A673 (cell line): ENCODE measurements at regions not wholly inside any gene's neighbourhood (a gene's known extent, or its start where the extent isn't known, plus 50 kb on each side); places are given as distances from the start of the nearest gene placed in this dataset.

ENCODE experiments used
- EZH2 ChIP-seq: fragments of 200-600 bp; sonication (generic); IDR thresholded peaks from 2 replicates; pipeline ENCODE4 v1.6.1; 2017; ENCODE audit warnings: borderline replicate concordance, low read depth, mild to moderate bottlenecking, mixed read lengths, antibody characterized with exemption, low read length; ENCODE audit not compliant: poor library complexity, severe bottlenecking
- TF ChIP-seq, protein P1 (sequence below): fragments of 300-800, 200-600 bp; sonication (generic); conservative IDR thresholded peaks from 2 replicates; pipeline ENCODE4 v1.5.1; 2017; ENCODE audit warnings: low read depth, mild to moderate bottlenecking, antibody characterized with exemption, low read length, moderate library complexity, mixed read lengths

- TF ChIP-seq EZH2: no peak
- TF ChIP-seq, protein P1, sequence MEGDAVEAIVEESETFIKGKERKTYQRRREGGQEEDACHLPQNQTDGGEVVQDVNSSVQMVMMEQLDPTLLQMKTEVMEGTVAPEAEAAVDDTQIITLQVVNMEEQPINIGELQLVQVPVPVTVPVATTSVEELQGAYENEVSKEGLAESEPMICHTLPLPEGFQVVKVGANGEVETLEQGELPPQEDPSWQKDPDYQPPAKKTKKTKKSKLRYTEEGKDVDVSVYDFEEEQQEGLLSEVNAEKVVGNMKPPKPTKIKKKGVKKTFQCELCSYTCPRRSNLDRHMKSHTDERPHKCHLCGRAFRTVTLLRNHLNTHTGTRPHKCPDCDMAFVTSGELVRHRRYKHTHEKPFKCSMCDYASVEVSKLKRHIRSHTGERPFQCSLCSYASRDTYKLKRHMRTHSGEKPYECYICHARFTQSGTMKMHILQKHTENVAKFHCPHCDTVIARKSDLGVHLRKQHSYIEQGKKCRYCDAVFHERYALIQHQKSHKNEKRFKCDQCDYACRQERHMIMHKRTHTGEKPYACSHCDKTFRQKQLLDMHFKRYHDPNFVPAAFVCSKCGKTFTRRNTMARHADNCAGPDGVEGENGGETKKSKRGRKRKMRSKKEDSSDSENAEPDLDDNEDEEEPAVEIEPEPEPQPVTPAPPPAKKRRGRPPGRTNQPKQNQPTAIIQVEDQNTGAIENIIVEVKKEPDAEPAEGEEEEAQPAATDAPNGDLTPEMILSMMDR: no peak
Observed at GRCh38 chr9:7976167-7976755, 176.7 kb upstream of the DMAC1 start.
